ENCODE measurements at regions not wholly inside any gene's neighbourhood (a gene's known extent, or its start where the extent isn't known, plus 50 kb on each side); places are given as distances from the start of the nearest gene placed in this dataset.

DNA sequence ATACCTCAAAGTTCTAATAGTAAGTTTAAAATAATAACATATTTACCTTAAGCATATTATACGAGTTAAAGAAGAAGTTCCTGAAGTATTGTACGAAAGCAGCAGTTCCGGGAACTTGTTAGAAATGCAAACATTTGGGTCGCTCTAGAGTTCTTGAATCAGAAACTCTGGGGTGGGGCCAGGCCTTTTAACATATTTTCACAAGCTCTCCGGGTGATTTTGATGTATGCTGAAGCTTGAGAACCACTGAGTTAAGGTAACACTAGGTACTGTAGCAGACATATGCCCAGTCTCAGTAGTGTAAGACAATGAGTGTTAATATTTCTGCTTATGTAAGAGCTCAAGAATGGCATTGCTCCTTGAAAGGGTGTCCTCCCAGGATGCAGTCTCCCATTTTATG is 461.1 kb downstream of the C3orf38 start:
- TF ChIP-seq JUND (IDR thresholded peaks at IDR 0.05) (no peak), POLR2AphosphoS5 (IDR thresholded peaks at IDR 0.05; ENCODE audit: low read depth, low read length) (no peak), EP300 (IDR thresholded peaks at IDR 0.05; ENCODE audit: borderline replicate concordance in 1 of 2, low read depth in 1 of 2, low read length in 1 of 2) (no peak), NRF1 (IDR thresholded peaks at IDR 0.05; ENCODE audit: low read depth, low read length) (no peak), FOSL2 (IDR thresholded peaks at IDR 0.05; ENCODE audit: borderline replicate concordance, low read depth) (no peak), ELF1 (IDR thresholded peaks at IDR 0.05) (no peak), RAD21 (IDR thresholded peaks at IDR 0.05; ENCODE audit: low read length) (no peak), MXI1 (IDR thresholded peaks at IDR 0.05; ENCODE audit: low read depth, low read length) (no peak)
- TF ChIP-seq, protein P1, sequence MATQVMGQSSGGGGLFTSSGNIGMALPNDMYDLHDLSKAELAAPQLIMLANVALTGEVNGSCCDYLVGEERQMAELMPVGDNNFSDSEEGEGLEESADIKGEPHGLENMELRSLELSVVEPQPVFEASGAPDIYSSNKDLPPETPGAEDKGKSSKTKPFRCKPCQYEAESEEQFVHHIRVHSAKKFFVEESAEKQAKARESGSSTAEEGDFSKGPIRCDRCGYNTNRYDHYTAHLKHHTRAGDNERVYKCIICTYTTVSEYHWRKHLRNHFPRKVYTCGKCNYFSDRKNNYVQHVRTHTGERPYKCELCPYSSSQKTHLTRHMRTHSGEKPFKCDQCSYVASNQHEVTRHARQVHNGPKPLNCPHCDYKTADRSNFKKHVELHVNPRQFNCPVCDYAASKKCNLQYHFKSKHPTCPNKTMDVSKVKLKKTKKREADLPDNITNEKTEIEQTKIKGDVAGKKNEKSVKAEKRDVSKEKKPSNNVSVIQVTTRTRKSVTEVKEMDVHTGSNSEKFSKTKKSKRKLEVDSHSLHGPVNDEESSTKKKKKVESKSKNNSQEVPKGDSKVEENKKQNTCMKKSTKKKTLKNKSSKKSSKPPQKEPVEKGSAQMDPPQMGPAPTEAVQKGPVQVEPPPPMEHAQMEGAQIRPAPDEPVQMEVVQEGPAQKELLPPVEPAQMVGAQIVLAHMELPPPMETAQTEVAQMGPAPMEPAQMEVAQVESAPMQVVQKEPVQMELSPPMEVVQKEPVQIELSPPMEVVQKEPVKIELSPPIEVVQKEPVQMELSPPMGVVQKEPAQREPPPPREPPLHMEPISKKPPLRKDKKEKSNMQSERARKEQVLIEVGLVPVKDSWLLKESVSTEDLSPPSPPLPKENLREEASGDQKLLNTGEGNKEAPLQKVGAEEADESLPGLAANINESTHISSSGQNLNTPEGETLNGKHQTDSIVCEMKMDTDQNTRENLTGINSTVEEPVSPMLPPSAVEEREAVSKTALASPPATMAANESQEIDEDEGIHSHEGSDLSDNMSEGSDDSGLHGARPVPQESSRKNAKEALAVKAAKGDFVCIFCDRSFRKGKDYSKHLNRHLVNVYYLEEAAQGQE (IDR thresholded peaks at IDR 0.05; ENCODE audit: low read depth, low read length): no peak
- TF ChIP-seq, protein P2, sequence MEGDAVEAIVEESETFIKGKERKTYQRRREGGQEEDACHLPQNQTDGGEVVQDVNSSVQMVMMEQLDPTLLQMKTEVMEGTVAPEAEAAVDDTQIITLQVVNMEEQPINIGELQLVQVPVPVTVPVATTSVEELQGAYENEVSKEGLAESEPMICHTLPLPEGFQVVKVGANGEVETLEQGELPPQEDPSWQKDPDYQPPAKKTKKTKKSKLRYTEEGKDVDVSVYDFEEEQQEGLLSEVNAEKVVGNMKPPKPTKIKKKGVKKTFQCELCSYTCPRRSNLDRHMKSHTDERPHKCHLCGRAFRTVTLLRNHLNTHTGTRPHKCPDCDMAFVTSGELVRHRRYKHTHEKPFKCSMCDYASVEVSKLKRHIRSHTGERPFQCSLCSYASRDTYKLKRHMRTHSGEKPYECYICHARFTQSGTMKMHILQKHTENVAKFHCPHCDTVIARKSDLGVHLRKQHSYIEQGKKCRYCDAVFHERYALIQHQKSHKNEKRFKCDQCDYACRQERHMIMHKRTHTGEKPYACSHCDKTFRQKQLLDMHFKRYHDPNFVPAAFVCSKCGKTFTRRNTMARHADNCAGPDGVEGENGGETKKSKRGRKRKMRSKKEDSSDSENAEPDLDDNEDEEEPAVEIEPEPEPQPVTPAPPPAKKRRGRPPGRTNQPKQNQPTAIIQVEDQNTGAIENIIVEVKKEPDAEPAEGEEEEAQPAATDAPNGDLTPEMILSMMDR (IDR thresholded peaks at IDR 0.05): no peak
- TF ChIP-seq, protein P3, sequence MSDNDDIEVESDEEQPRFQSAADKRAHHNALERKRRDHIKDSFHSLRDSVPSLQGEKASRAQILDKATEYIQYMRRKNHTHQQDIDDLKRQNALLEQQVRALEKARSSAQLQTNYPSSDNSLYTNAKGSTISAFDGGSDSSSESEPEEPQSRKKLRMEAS (IDR thresholded peaks at IDR 0.05; ENCODE audit: low read depth): no peak
